IMR-90 (cell line): ENCODE measurements at regions not wholly inside any gene's neighbourhood (a gene's known extent, or its start where the extent isn't known, plus 50 kb on each side); places are given as distances from the start of the nearest gene placed in this dataset.
"Not testable (repeated sequence)": the region's sequence is repeated elsewhere in the genome, so short reads cannot be mapped to it uniquely, and the experiment has no call there.

Experiments used
- CTCF ChIP-seq: conservative IDR thresholded peaks from 2 replicates; pipeline ENCODE4 v1.5.1; 2012; ENCODE audit warnings: mild to moderate bottlenecking, low read depth, low read length, improper control_type of control experiment
- RCOR1 ChIP-seq: IDR thresholded peaks from 2 replicates; pipeline ENCODE4 v1.6.1; 2012; ENCODE audit warnings: mild to moderate bottlenecking, low read length, improper control_type of control experiment; ENCODE audit not compliant: insufficient replicate concordance
- SMC3 ChIP-seq: fragments of 150-350 bp; IDR thresholded peaks from 2 replicates; pipeline ENCODE4 v1.6.1; 2016; ENCODE audit warnings: low read depth, mild to moderate bottlenecking, antibody characterized with exemption, low read length, moderate library complexity

GRCh38 chr11:3488003-3488402 is 109.1 kb upstream of the ZNF195 start:
- not testable (repeated sequence) for TF ChIP-seq CTCF, RCOR1, SMC3
